CD4-positive, CD25-positive, alpha-beta regulatory T cell (primary cell): ENCODE measurements at regions not wholly inside any gene's neighbourhood (a gene's known extent, or its start where the extent isn't known, plus 50 kb on each side); places are given as distances from the start of the nearest gene placed in this dataset.
A peak's percentile ranks its signal among the peaks of the same experiment; 100 is the strongest.

Source experiments
- ATAC-seq, 2 donors: fragments of 150-1000 bp; cut with Tn5 transposase; one replicate each; pipeline ENCODE4 v1.10.0; 2021; ENCODE audit warnings: low read depth in 2 of 2, moderate number of reproducible peaks in 2 of 2, moderate library complexity in 1 of 2
- DNase-seq, 3 donors: peaks; one replicate each; pipeline versions ENCODE4 v3.0.0 to v3.0.0-alpha.2; 2012 to 2022; ENCODE audit warnings: mixed read lengths in 1 of 3
- H3K27ac ChIP-seq: one replicate; pipeline ENCODE4 v1.7.0; 2013; ENCODE audit warnings: mild to moderate bottlenecking, low read length; ENCODE audit not compliant: insufficient read depth, poor library complexity, severe bottlenecking
- H3K27me3 ChIP-seq: one replicate; pipeline ENCODE4 v1.7.0; 2013; ENCODE audit warnings: low read length; ENCODE audit not compliant: control insufficient read depth, insufficient read depth
- H3K36me3 ChIP-seq: one replicate; pipeline ENCODE4 v1.7.0; 2013; ENCODE audit warnings: mild to moderate bottlenecking, low read length, moderate library complexity; ENCODE audit not compliant: control insufficient read depth, insufficient read depth
- H3K4me1 ChIP-seq: 2 replicates; pipeline ENCODE4 v1.7.0; 2013; ENCODE audit warnings: mild to moderate bottlenecking, low read length; ENCODE audit not compliant: insufficient read depth, control insufficient read depth, poor library complexity, severe bottlenecking
- H3K4me3 ChIP-seq: one replicate; pipeline ENCODE4 v1.7.0; 2013; ENCODE audit warnings: low read depth, mild to moderate bottlenecking, low read length, moderate library complexity
- H3K9me3 ChIP-seq, 2 experiments: 1 replicate in 1 of 2; 2 replicates in 1 of 2; pipeline ENCODE4 v1.7.0; 2013; ENCODE audit warnings: low read length in 2 of 2, mild to moderate bottlenecking in 1 of 2, moderate library complexity in 1 of 2; ENCODE audit not compliant: control insufficient read depth in 2 of 2
- H3K27ac Mint-ChIP-seq, 3 donors: one replicate each; pipeline ENCODE4 v1.8.0; 2020 to 2022; ENCODE audit warnings: mild to moderate bottlenecking in 3 of 3, mixed read lengths in 3 of 3, moderate library complexity in 2 of 3
- H3K27me3 Mint-ChIP-seq: one replicate; pipeline ENCODE4 v1.8.0; 2022; ENCODE audit warnings: mild to moderate bottlenecking, mixed read lengths
- H3K36me3 Mint-ChIP-seq: one replicate; pipeline ENCODE4 v1.8.0; 2020; ENCODE audit warnings: mixed read lengths
- H3K4me1 Mint-ChIP-seq, 4 donors: one replicate each; pipeline ENCODE4 v1.8.0; 2020 to 2022; ENCODE audit warnings: mixed read lengths in 4 of 4, mild to moderate bottlenecking in 1 of 4
- H3K4me3 Mint-ChIP-seq, 4 donors: one replicate each; pipeline ENCODE4 v1.8.0; 2020 to 2022; ENCODE audit warnings: mild to moderate bottlenecking in 4 of 4, mixed read lengths in 4 of 4, moderate library complexity in 3 of 4
- H3K9me3 Mint-ChIP-seq, 7 donors: one replicate each; pipeline ENCODE4 v1.8.0; 2020 to 2022; ENCODE audit warnings: mixed read lengths in 7 of 7, mild to moderate bottlenecking in 3 of 7, moderate library complexity in 2 of 7

- no peaks in the 10 kb centered on the region for H3K9me3 ChIP-seq
- ATAC-seq (no peak), DNase-seq (no peak)
- H3K4me3 ChIP-seq = no peak overlapping the region
- Mint-ChIP-seq H3K27ac (no peak overlapping the region), H3K4me1 (peaks cover 4 to 7% (median 6%) of the 10 kb centered on the region in 4 donors), H3K36me3 (no peaks in the 10 kb centered on the region), H3K9me3 (no peaks in the 10 kb centered on the region), H3K4me3 (no peak overlapping the region), H3K27me3 (peaks cover 5% of the 10 kb centered on the region)
- H3K4me1 ChIP-seq = peaks cover 5% of the 10 kb centered on the region
- H3K27ac ChIP-seq = no peak overlapping the region
- H3K36me3 ChIP-seq = no peaks in the 10 kb centered on the region
- H3K27me3 ChIP-seq = no peaks in the 10 kb centered on the region
These were observed 83.9 kb upstream of the WDR26 start for GRCh38 chr1:224518528-224518927.

- H3K4me1 ChIP-seq = no peaks in the 10 kb centered on the region
- no peak overlapping the region for H3K27ac ChIP-seq
- Mint-ChIP-seq H3K4me1 (no peaks in the 10 kb centered on the region), H3K9me3 (no peaks in the 10 kb centered on the region), H3K4me3 (no peak overlapping the region), H3K36me3 (no peaks in the 10 kb centered on the region), H3K27ac (no peak overlapping the region), H3K27me3 (peaks cover 5% of the 10 kb centered on the region)
- ATAC-seq = no peak
- no peak for DNase-seq
- H3K9me3 ChIP-seq = no peaks in the 10 kb centered on the region
- no peaks in the 10 kb centered on the region for H3K27me3 ChIP-seq
- H3K36me3 ChIP-seq = no peaks in the 10 kb centered on the region
- H3K4me3 ChIP-seq = no peak overlapping the region
These were observed 85.3 kb upstream of the WDR26 start for GRCh38 chr1:224519874-224520273.

GRCh38 chr1:224520808-224521207 lies 86.2 kb upstream of the WDR26 start:
- H3K27ac Mint-ChIP-seq = no peak overlapping the region
- H3K27me3 Mint-ChIP-seq = peaks cover 5% of the 10 kb centered on the region
- H3K36me3 ChIP-seq = no peaks in the 10 kb centered on the region
- no peaks in the 10 kb centered on the region for H3K9me3 Mint-ChIP-seq
- no peaks in the 10 kb centered on the region for H3K4me1 Mint-ChIP-seq
- H3K36me3 Mint-ChIP-seq = no peaks in the 10 kb centered on the region
- ATAC-seq = no peak
- no peak overlapping the region for H3K4me3 Mint-ChIP-seq
- H3K27me3 ChIP-seq = no peaks in the 10 kb centered on the region
- H3K4me3 ChIP-seq = no peak overlapping the region
- DNase-seq = no peak
- no peaks in the 10 kb centered on the region for H3K9me3 ChIP-seq
- no peak overlapping the region for H3K27ac ChIP-seq
- no peaks in the 10 kb centered on the region for H3K4me1 ChIP-seq

GRCh38 chr1:224521904-224522734 lies 87.5 kb upstream of the WDR26 start:
- H3K27ac ChIP-seq = no peak overlapping the region
- no peaks in the 10 kb centered on the region for H3K4me1 ChIP-seq
- H3K4me1 Mint-ChIP-seq = no peaks in the 10 kb centered on the region
- no peaks in the 10 kb centered on the region for H3K9me3 Mint-ChIP-seq
- no peaks in the 10 kb centered on the region for H3K9me3 ChIP-seq
- no peak for DNase-seq
- no peak overlapping the region for H3K4me3 Mint-ChIP-seq
- H3K36me3 Mint-ChIP-seq = no peaks in the 10 kb centered on the region
- H3K27ac Mint-ChIP-seq = no peak overlapping the region
- no peaks in the 10 kb centered on the region for H3K27me3 ChIP-seq
- H3K27me3 Mint-ChIP-seq = peaks cover 5% of the 10 kb centered on the region
- no peak overlapping the region for H3K4me3 ChIP-seq
- no peaks in the 10 kb centered on the region for H3K36me3 ChIP-seq
- no peak for ATAC-seq

- Mint-ChIP-seq H3K9me3 (no peaks in the 10 kb centered on the region), H3K4me3 (no peak overlapping the region), H3K4me1 (no peaks in the 10 kb centered on the region), H3K27me3 (peaks cover 5% of the 10 kb centered on the region), H3K36me3 (no peaks in the 10 kb centered on the region), H3K27ac (no peak overlapping the region)
- ATAC-seq (no peak), DNase-seq (no peak)
- H3K36me3 ChIP-seq = no peaks in the 10 kb centered on the region
- no peaks in the 10 kb centered on the region for H3K9me3 ChIP-seq
- no peaks in the 10 kb centered on the region for H3K4me1 ChIP-seq
- H3K4me3 ChIP-seq = no peak overlapping the region
- H3K27ac ChIP-seq = no peak overlapping the region
- H3K27me3 ChIP-seq = no peaks in the 10 kb centered on the region
These were observed 89.1 kb upstream of the WDR26 start for GRCh38 chr1:224523676-224524075.

- Mint-ChIP-seq H3K4me3 (no peak overlapping the region), H3K36me3 (no peaks in the 10 kb centered on the region), H3K27me3 (peaks cover 5% of the 10 kb centered on the region), H3K27ac (no peak overlapping the region), H3K4me1 (no peaks in the 10 kb centered on the region), H3K9me3 (no peaks in the 10 kb centered on the region)
- Histone ChIP-seq H3K4me1 (no peaks in the 10 kb centered on the region), H3K4me3 (no peak overlapping the region), H3K9me3 (no peaks in the 10 kb centered on the region), H3K27me3 (no peaks in the 10 kb centered on the region), H3K27ac (no peak overlapping the region), H3K36me3 (no peaks in the 10 kb centered on the region)
- DNase-seq = no peak
- no peak for ATAC-seq
These were observed 90.1 kb upstream of the WDR26 start for GRCh38 chr1:224524679-224525078.

GRCh38 chr1:224525411-224526040 lies 90.6 kb upstream of the CNIH3 start:
- Mint-ChIP-seq H3K4me1 (no peaks in the 10 kb centered on the region), H3K4me3 (no peak overlapping the region), H3K36me3 (no peaks in the 10 kb centered on the region), H3K27ac (no peak overlapping the region), H3K27me3 (peaks cover 5% of the 10 kb centered on the region), H3K9me3 (no peaks in the 10 kb centered on the region)
- no peaks in the 10 kb centered on the region for H3K27me3 ChIP-seq
- no peak overlapping the region for H3K4me3 ChIP-seq
- H3K4me1 ChIP-seq = no peaks in the 10 kb centered on the region
- ATAC-seq (no peak), DNase-seq (no peak)
- no peaks in the 10 kb centered on the region for H3K9me3 ChIP-seq
- H3K36me3 ChIP-seq = no peaks in the 10 kb centered on the region
- H3K27ac ChIP-seq = no peak overlapping the region

GRCh38 chr1:224526771-224527170 lies 89.3 kb upstream of the CNIH3 start:
- DNase-seq (no peak), ATAC-seq (no peak)
- no peaks in the 10 kb centered on the region for H3K27me3 ChIP-seq
- H3K27me3 Mint-ChIP-seq = no peaks in the 10 kb centered on the region
- H3K36me3 ChIP-seq = no peaks in the 10 kb centered on the region
- no peaks in the 10 kb centered on the region for H3K9me3 Mint-ChIP-seq
- H3K4me3 ChIP-seq = no peak overlapping the region
- peak overlapping the region in 1 of 3 donors; percentile 1 for H3K27ac Mint-ChIP-seq
- no peaks in the 10 kb centered on the region for H3K4me1 ChIP-seq
- no peak overlapping the region for H3K27ac ChIP-seq
- no peaks in the 10 kb centered on the region for H3K9me3 ChIP-seq
- no peaks in the 10 kb centered on the region for H3K4me1 Mint-ChIP-seq
- H3K4me3 Mint-ChIP-seq = no peak overlapping the region
- no peaks in the 10 kb centered on the region for H3K36me3 Mint-ChIP-seq
